DMS153 (cell line): ENCODE measurements at regions not wholly inside any gene's neighbourhood (a gene's known extent, or its start where the extent isn't known, plus 50 kb on each side); places are given as distances from the start of the nearest gene placed in this dataset.
A peak's percentile ranks its signal among the peaks of the same experiment; 100 is the strongest.
"Not testable (repeated sequence)": the region's sequence is repeated elsewhere in the genome, so short reads cannot be mapped to it uniquely, and the experiment has no call there.

Experiments used
- DNase-seq: peaks from one replicate; lab custom pipeline; 2025; lab: John Stamatoyannopoulos, UW

GRCh38 chrX:18102006-18102405 lies 118.7 kb downstream of the BEND2 start:
- no peak for DNase-seq

DNA sequence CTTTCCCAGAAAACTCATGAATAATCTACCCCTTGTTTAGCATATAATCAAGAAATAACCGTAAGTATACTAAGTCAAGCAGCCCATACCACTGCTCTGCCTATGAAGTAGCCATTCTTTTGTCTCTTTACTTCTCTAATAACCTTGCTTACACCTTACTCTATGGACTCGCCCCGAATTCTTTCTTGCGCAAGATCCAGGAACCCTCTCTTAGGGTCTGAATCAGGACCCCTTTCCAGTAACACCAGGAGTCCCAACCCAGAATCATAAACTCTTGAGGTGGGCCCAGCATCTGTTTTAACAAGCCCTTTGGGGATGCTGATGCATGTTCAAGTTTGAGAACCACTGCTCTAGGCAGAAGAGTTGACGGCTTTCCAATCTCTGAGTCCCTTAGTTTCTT lies 119.6 kb downstream of the BEND2 start:
- no peak for DNase-seq

GRCh38 chrX:18099745-18100144 lies 120.9 kb downstream of the BEND2 start:
- peak; percentile 51 for DNase-seq

DNA sequence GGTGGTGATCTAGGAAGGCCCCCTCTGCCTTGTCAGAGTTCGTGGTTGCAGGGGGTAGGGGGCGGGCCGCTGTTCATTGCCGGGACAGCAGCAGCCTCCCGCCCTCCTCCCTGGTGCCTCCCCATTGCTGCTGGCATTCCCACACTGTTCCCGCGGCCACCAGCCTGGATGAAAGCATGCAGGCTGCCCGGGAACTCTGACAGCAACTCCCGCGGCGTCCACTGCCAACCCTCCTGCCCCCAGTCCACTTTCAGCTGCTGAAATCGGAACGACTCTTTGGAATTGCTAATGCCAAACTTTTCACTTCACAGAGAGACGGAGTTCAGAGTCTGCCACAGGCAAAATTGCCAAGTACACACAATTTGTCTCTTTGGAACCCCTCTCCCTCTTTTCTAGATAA lies 121.9 kb downstream of the BEND2 start:
- no peak for DNase-seq

- DNase-seq, result no peak
These were observed 144.3 kb downstream of the BEND2 start for GRCh38 chrX:18076434-18076833.

GRCh38 chrX:18075603-18076002 lies 145.1 kb downstream of the BEND2 start:
- peak; percentile 85 for DNase-seq

GRCh38 chrX:18068045-18068444 lies 152.6 kb downstream of the BEND2 start:
- not testable (repeated sequence) for DNase-seq

- peak; percentile 32 for DNase-seq
These were observed 154.7 kb downstream of the BEND2 start for GRCh38 chrX:18065956-18066355.

DNA sequence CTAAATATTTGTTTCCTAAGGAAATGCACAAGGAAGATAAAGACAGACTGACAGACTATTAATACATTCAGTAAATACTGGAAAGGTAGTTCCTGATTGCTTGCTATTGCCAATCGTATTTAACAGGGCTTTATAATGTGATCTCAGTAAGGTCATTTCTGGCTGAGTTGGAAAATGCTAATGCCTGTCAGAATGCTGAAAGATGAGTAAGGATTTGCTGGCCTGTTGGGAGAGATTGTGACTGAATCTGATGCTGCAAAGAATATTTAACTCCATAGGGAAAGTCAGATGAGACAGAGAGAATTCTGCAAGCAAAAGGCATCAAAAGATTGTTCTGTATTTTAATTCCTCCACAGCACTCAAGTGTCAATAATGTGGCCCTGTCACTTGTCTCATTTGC lies 169.0 kb downstream of the BEND2 start:
- DNase-seq, result no peak

DNA sequence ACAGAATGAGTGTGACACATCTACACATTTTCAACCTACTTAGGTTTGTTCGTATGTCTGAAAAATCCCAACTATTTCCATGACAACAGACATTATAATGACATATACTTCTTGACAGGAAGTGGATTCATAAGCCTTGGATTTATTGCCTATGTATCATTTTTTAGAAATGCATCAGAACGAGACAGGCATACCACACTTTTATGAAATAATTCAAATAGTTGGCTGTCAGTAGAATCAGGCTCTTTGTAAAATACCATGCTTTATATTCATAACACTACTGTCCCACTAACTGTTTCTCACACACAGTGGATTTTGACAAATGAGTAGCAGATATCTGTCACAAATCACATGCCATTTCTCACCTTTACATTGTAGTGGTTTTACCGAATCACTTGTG lies 173.2 kb downstream of the BEND2 start:
- no peak for DNase-seq

DNA sequence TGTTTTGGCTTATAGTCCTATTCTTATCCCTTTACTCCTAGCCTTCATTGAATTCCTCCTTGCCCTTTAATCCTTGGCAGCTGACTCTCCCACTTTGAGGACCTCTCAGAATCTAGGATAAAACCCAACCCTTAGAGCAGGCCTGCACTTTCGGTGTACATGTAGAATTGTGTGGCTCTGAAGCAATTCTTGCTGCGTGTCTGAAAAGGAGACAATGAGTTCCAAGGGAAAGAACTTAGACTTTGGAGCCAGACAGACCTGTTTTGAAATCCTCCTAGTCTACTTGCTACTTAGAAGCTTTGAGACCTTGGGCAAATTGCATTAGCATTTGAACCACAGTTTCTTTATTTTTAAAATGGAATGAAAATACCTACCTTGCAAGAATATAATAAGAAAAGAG lies 175.2 kb downstream of the BEND2 start:
- DNase-seq, result no peak

DNA sequence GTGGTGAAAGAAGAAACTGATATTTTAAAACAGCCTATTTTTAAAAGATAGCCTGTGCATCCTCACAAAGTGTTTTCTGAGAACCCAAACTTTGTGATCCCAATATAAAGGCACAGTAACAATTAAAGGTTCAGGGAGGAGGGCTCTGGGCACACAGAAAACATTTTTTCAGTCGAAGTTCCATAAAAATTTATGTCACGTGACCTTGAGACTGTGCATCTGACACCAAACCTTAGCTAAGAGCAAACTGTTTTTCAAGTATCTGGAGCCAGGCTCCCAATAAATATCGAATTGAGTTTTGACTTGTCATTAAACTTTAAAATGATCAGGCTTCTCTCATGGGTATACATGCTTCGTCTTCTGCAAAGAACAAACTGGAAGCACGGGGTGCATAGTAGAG lies 177.9 kb downstream of the BEND2 start:
- no peak for DNase-seq

DNA sequence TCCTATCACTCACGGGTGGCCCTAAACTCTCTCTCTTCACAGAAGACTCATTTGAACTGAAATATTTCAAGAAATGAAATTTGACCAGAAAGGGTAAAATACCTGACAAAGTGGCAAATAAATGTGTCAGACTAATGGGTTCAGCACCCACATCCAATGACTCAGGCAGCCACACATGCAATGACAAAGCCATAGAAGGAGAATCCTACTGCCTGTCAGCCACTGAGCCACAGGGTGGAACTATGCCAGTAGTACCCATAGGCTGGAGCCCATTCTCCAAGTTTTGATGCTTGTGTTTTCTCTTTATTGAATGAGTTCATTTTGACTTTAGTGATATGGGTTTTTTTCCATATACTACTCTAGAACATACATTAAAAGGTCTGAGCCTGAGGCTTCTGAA lies 179.0 kb downstream of the BEND2 start:
- DNase-seq, result no peak

DNA sequence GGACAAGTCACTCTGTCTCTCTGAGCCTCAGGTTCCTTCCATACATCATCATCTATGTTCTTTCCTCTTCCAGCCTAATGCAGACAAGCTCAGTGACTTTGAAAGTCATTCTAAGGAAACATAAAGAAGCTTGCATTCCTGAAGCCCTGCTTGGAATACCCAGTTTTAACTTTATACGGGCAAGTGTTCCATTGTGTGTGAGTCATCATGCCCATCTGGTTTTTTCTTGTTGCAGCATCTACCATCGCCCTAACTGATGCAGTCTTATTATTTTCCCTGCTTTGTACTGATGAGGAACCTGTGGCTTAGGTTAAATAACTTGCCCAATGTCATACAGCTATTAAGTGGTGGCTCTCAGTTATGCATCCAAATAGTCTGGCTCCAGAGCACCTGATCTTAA lies 177.9 kb upstream of the RAI2 start:
- DNase-seq, result no peak

- no peak for DNase-seq
These were observed 175.3 kb upstream of the RAI2 start for GRCh38 chrX:18036394-18036793.

DNA sequence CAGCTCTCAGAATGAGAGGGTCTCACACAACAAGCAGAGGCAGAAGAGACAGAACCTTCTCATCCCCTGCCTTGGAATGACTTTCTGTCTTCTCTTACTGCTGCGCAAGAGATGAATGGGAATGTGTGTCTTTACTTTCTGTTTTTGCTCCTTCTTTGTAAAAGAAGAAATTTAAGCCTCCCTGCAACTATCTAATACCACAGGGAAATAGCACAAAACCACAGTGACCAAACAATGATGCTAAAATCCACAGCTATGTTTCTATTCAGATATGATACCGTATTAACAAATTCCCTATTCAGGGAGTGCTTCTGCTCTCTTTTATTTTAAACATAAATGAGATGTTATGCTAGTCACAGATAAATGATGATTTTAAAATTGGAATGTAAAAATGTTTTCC lies 173.8 kb upstream of the RAI2 start:
- no peak for DNase-seq

DNA sequence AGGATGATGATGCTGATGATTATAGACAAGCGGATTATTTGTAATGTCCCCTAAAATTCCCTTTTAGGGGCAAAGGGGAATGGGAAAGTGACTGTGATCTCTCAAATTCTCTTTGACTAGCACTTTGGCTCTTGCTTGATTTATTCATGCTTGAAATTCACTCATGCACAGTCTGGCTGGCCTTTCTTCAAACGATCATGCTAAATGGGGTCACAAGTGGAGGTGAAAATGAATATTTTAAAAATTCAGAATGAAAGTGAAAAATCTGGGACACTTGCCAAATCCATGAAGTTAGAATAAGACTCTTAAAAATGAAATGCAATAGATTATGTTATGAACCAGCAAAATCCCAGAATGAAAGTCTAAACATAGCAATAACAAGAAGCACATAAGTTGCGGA lies 173.4 kb upstream of the RAI2 start:
- DNase-seq, result no peak

GRCh38 chrX:18032486-18033221 lies 171.6 kb upstream of the RAI2 start:
- no peak for DNase-seq

DNA sequence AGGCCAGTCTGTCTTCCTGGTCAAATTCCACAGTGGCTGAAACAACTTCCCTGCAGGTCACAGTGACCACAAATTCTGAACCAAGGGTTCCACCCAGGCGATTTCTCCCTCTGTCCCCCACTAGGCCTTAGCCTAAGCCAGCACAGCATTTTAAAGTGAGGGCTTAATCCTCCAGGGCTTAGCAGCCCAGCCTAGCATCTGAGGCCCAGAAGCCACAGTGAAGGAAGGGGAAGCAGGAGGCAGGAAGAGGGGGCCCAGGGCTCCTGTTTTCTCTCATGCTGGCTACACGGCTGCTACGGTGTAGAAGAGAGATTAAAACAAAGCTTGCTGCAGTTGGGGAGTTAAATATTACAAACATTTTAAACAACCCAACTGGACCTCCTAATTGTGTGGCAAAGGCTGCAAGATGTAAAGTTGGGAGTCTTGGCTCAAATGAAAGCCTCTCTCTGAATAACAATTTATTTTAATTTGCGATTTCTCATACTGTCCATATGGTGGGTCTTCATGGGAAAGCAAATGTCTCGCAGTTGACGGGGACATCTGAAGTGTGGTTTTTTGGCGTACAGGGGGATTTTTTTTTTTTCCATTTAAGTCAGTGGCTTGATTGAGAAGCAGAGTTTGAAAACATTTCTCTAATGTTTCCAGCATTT lies 170.8 kb upstream of the RAI2 start:
- DNase-seq, result no peak

GRCh38 chrX:18030656-18031055 lies 169.6 kb upstream of the RAI2 start:
- DNase-seq, result not testable (repeated sequence)

GRCh38 chrX:18026166-18026565 lies 165.1 kb upstream of the RAI2 start:
- no peak for DNase-seq

- DNase-seq, result peak; percentile 64
These were observed 156.3 kb upstream of the RAI2 start for GRCh38 chrX:18017411-18017810.

- DNase-seq, result no peak
These were observed 155.8 kb upstream of the RAI2 start for GRCh38 chrX:18016941-18017340.

DNA sequence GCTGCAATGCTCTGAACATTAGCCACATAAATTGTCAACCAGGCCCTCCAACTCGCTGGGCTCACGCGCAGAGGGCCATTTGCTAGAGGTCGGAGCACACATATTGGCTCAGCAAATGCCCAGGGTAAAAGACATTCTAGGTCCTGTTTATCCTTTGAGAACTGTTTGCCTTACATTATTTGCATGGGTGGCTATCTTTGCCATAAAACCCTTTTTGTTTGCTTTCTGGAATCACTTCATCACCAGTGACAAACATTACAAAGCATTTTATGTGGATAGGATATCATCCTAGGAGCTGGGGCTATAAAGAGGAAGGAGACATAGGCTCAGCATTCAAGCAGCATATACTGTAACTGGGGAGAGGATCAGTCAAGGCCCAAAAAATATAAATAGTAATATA lies 149.2 kb upstream of the RAI2 start:
- peak; percentile 81 for DNase-seq
